GM21576 (cell line): ENCODE measurements at regions not wholly inside any gene's neighbourhood (a gene's known extent, or its start where the extent isn't known, plus 50 kb on each side); places are given as distances from the start of the nearest gene placed in this dataset.
"Not testable (repeated sequence)": the region's sequence is repeated elsewhere in the genome, so short reads cannot be mapped to it uniquely, and the experiment has no call there.

Experiments
- ATAC-seq: cut with Tn5 transposase; IDR thresholded peaks from one replicate; pipeline ENCODE4 v1.9.1; 2021; ENCODE audit warnings: mild to moderate bottlenecking, moderate library complexity; ENCODE audit not compliant: unreplicated experiment

- ATAC-seq: no peak
Measured at GRCh38 chr5:116885825-116886224, 311.2 kb upstream of the SEMA6A start.

GRCh38 chr5:116883875-116884274 is 309.3 kb upstream of the SEMA6A start:
- ATAC-seq: no peak

- no peak for ATAC-seq
Measured at GRCh38 chr5:116881921-116882531, 307.4 kb upstream of the SEMA6A start.

- ATAC-seq: no peak
Measured at GRCh38 chr5:116880601-116881000, 306.0 kb upstream of the SEMA6A start.

GRCh38 chr5:116880150-116880549 is 305.5 kb upstream of the SEMA6A start:
- ATAC-seq: peak; percentile 64

GRCh38 chr5:116876240-116876840 is 301.7 kb upstream of the SEMA6A start:
- ATAC-seq: no peak

GRCh38 chr5:116872986-116873385 is 298.4 kb upstream of the SEMA6A start:
- ATAC-seq: no peak

- ATAC-seq: no peak
Measured at GRCh38 chr5:116872486-116872885, 297.9 kb upstream of the SEMA6A start.

GRCh38 chr5:116867825-116868224 is 293.2 kb upstream of the SEMA6A start:
- ATAC-seq: not testable (repeated sequence)

- ATAC-seq: no peak
Measured at GRCh38 chr5:116865651-116866050, 291.0 kb upstream of the SEMA6A start.

GRCh38 chr5:116864838-116865190 is 290.2 kb upstream of the SEMA6A start:
- ATAC-seq: no peak

- ATAC-seq: no peak
Measured at GRCh38 chr5:116864157-116864837, 289.7 kb upstream of the SEMA6A start.

GRCh38 chr5:116862632-116863455 is 288.2 kb upstream of the SEMA6A start:
- ATAC-seq: no peak

- no peak for ATAC-seq
Measured at GRCh38 chr5:116861666-116862065, 287.0 kb upstream of the SEMA6A start.

- ATAC-seq: no peak
Measured at GRCh38 chr5:116861097-116861496, 286.5 kb upstream of the SEMA6A start.

GRCh38 chr5:116859666-116860320 is 285.2 kb upstream of the SEMA6A start:
- no peak for ATAC-seq

GRCh38 chr5:116858705-116859333 is 284.2 kb upstream of the SEMA6A start:
- ATAC-seq: no peak

- not testable (repeated sequence) for ATAC-seq
Measured at GRCh38 chr5:116858020-116858419, 283.4 kb upstream of the SEMA6A start.

GRCh38 chr5:116856271-116856670 is 281.6 kb upstream of the SEMA6A start:
- no peak for ATAC-seq

GRCh38 chr5:116853992-116854391 is 279.4 kb upstream of the SEMA6A start:
- ATAC-seq: no peak
